Liver (tissue), 8 donors: ENCODE measurements at regions not wholly inside any gene's neighbourhood (a gene's known extent, or its start where the extent isn't known, plus 50 kb on each side); places are given as distances from the start of the nearest gene placed in this dataset.

ENCODE experiments used
- DNase-seq: peaks from one replicate; pipeline ENCODE4 v3.0.0-alpha.2; 2017; ENCODE audit warnings: low spot score
- H3K27ac ChIP-seq, 2 donors: one replicate each; pipeline ENCODE4 v1.7.0; 2013; ENCODE audit warnings: inconsistent platforms in 2 of 2, low read length in 2 of 2, control low read depth in 1 of 2, low read depth in 1 of 2, mild to moderate bottlenecking in 1 of 2
- H3K27me3 ChIP-seq, 4 donors: one replicate each; pipeline versions ENCODE4 v1.6.1 to v1.7.0; 2013; ENCODE audit warnings: low read length in 3 of 4, inconsistent platforms in 1 of 4, mild to moderate bottlenecking in 1 of 4, moderate library complexity in 1 of 4; ENCODE audit not compliant: control insufficient read depth in 4 of 4, insufficient read depth in 4 of 4
- H3K36me3 ChIP-seq, 4 donors: one replicate each; pipeline versions ENCODE4 v1.6.1 to v1.7.0; 2013; ENCODE audit warnings: low read length in 3 of 4, mild to moderate bottlenecking in 3 of 4, low read depth in 1 of 4, moderate library complexity in 1 of 4; ENCODE audit not compliant: control insufficient read depth in 4 of 4, insufficient read depth in 3 of 4
- H3K4me1 ChIP-seq, 4 donors: one replicate each; pipeline versions ENCODE4 v1.6.1 to v1.7.0; 2013; ENCODE audit warnings: low read length in 3 of 4, mild to moderate bottlenecking in 3 of 4, moderate library complexity in 1 of 4; ENCODE audit not compliant: control insufficient read depth in 4 of 4, insufficient read depth in 4 of 4
- H3K4me3 ChIP-seq, 3 donors: one replicate each; pipeline versions ENCODE4 v1.6.1 to v1.7.0; 2013; ENCODE audit warnings: low read length in 3 of 3, control low read depth in 1 of 3, low read depth in 1 of 3, mild to moderate bottlenecking in 1 of 3
- H3K9ac ChIP-seq, 2 donors: one replicate each; pipeline ENCODE4 v1.7.0; 2013; ENCODE audit warnings: low read length in 2 of 2, mild to moderate bottlenecking in 2 of 2, moderate library complexity in 2 of 2, control low read depth in 1 of 2, low read depth in 1 of 2
- H3K9me3 ChIP-seq, 4 donors: one replicate each; pipeline versions ENCODE4 v1.6.1 to v1.7.0; 2013; ENCODE audit warnings: low read length in 3 of 4; ENCODE audit not compliant: control insufficient read depth in 4 of 4
- CTCF ChIP-seq: fragments of 150-350 bp; IDR thresholded peaks from 2 replicates; pipeline ENCODE4 v1.5.1; 2017; ENCODE audit warnings: improper control_type of control experiment, low read depth, low read length; ENCODE audit not compliant: missing input control
- FOXA1 ChIP-seq: IDR thresholded peaks from 2 replicates; pipeline ENCODE4 v1.6.1; 2016; ENCODE audit warnings: antibody characterized with exemption
- GABPA ChIP-seq, 2 donors: IDR thresholded peaks in 1 of 2; conservative IDR thresholded peaks in 1 of 2; 2 replicates each; pipeline ENCODE4 v1.6.1; 2016; ENCODE audit warnings: antibody characterized with exemption in 2 of 2, mild to moderate bottlenecking in 1 of 2, moderate library complexity in 1 of 2
- HNF4A ChIP-seq, 2 donors: conservative IDR thresholded peaks; 2 replicates each; pipeline ENCODE4 v1.6.1; 2016; ENCODE audit warnings: antibody characterized with exemption in 2 of 2, mild to moderate bottlenecking in 2 of 2
- HNF4G ChIP-seq: IDR thresholded peaks from 2 replicates; pipeline ENCODE4 v1.6.1; 2016; ENCODE audit warnings: antibody characterized with exemption
- JUND ChIP-seq, 2 donors: IDR thresholded peaks; 2 replicates each; pipeline ENCODE4 v1.6.1; 2016; ENCODE audit warnings: antibody characterized with exemption in 2 of 2
- NR2F2 ChIP-seq: IDR thresholded peaks from 2 replicates; pipeline ENCODE4 v1.6.1; 2016; ENCODE audit warnings: antibody characterized with exemption
- RAD21 ChIP-seq, 2 donors: IDR thresholded peaks; 2 replicates each; pipeline ENCODE4 v1.6.1; 2016; ENCODE audit warnings: antibody characterized with exemption in 2 of 2, mild to moderate bottlenecking in 2 of 2
- REST ChIP-seq: IDR thresholded peaks from 2 replicates; pipeline ENCODE4 v1.6.1; 2016; ENCODE audit warnings: antibody characterized with exemption, mild to moderate bottlenecking
- RXRA ChIP-seq, 2 donors: IDR thresholded peaks; 2 replicates each; pipeline ENCODE4 v1.6.1; 2017 to 2018; ENCODE audit warnings: antibody characterized with exemption in 2 of 2, mild to moderate bottlenecking in 1 of 2
- TAF1 ChIP-seq: conservative IDR thresholded peaks from 2 replicates; pipeline ENCODE4 v1.6.1; 2016; ENCODE audit warnings: antibody characterized with exemption, mild to moderate bottlenecking
- ZBTB33 ChIP-seq: IDR thresholded peaks from 2 replicates; pipeline ENCODE4 v1.6.1; 2016; ENCODE audit warnings: antibody characterized with exemption
- WGBS: extraction: QIAGEN DNeasy Blood & Tissue Kit; methylation state at CpG from one replicate; pipeline ENCODE4 v1.1.7; 2013; 5-methylcytosine and 5-hydroxymethylcytosine counted together
- donor health status: healthy.
- donor health status: healthy.
- donor health status: healthy.
- donor health status: healthy.
- donor health status: healthy.

- 35% methylated on average over 4 of the region's 4 CpGs for WGBS
- H3K27me3 ChIP-seq, result no peaks in the 10 kb centered on the region
- peaks cover 0 to 2% (median 0%) of the 10 kb centered on the region in 4 donors for H3K9me3 ChIP-seq
- no peak overlapping the region for H3K27ac ChIP-seq
- no peaks in the 10 kb centered on the region for H3K36me3 ChIP-seq
- H3K4me3 ChIP-seq, result no peak overlapping the region
- no peak for TF ChIP-seq TAF1
- peak in 1 of 2 donors; percentile 11 for TF ChIP-seq HNF4A (conservative IDR thresholded peaks at IDR 0.05)
- no peak overlapping the region for H3K9ac ChIP-seq
- peaks cover 0 to 14% (median 9%) of the 10 kb centered on the region in 4 donors for H3K4me1 ChIP-seq
- no peak for DNase-seq
Observed at GRCh38 chr16:73210084-73210483, 162.2 kb upstream of the ZFHX3 start.

GRCh38 chr16:73209190-73209589 is 161.3 kb upstream of the ZFHX3 start:
- H3K9ac ChIP-seq, result no peak overlapping the region
- H3K9me3 ChIP-seq, result peaks cover 0 to 2% (median 0%) of the 10 kb centered on the region in 4 donors
- no peaks in the 10 kb centered on the region for H3K36me3 ChIP-seq
- no peak for DNase-seq
- H3K27me3 ChIP-seq, result no peaks in the 10 kb centered on the region
- no peak overlapping the region for H3K27ac ChIP-seq
- 96% methylated on average over 2 of the region's 2 CpGs for WGBS
- no peak overlapping the region for H3K4me3 ChIP-seq
- H3K4me1 ChIP-seq, result peaks cover 0 to 22% (median 17%) of the 10 kb centered on the region in 4 donors
- TF ChIP-seq CTCF (no peak), RXRA (IDR thresholded peaks at IDR 0.05) (no peak), NR2F2 (no peak), JUND (IDR thresholded peaks at IDR 0.05) (no peak), RAD21 (IDR thresholded peaks at IDR 0.05) (no peak), HNF4A (conservative IDR thresholded peaks at IDR 0.05) (no peak), REST (no peak), FOXA1 (no peak), TAF1 (no peak), ZBTB33 (no peak), HNF4G (no peak), GABPA (IDR thresholded peaks at IDR 0.05 in 1 of 2, conservative IDR thresholded peaks at IDR 0.05 in 1 of 2) (no peak)
